RPMI8226 (cell line): ENCODE measurements at regions not wholly inside any gene's neighbourhood (a gene's known extent, or its start where the extent isn't known, plus 50 kb on each side); places are given as distances from the start of the nearest gene placed in this dataset.
"Not testable (repeated sequence)": the region's sequence is repeated elsewhere in the genome, so short reads cannot be mapped to it uniquely, and the experiment has no call there.

ENCODE experiments used
- DNase-seq: peaks from one replicate; pipeline ENCODE4 v3.0.0-alpha.2; 2015

GRCh38 chr18:45322343-45322742, 292.9 kb upstream of the SLC14A2 start:
- no peak for DNase-seq

GRCh38 chr18:45324101-45324494, 291.2 kb upstream of the SLC14A2 start:
- no peak for DNase-seq

GRCh38 chr18:45324495-45325113, 290.7 kb upstream of the SLC14A2 start:
- no peak for DNase-seq

GRCh38 chr18:45325778-45326177, 289.5 kb upstream of the SLC14A2 start:
- no peak for DNase-seq

- no peak for DNase-seq
Observed at GRCh38 chr18:45326505-45326904, 288.8 kb upstream of the SLC14A2 start.

- DNase-seq, result no peak
Observed at GRCh38 chr18:45328296-45328695, 287.0 kb upstream of the SLC14A2 start.

GRCh38 chr18:45328811-45329210, 286.5 kb upstream of the SLC14A2 start:
- DNase-seq, result no peak

- no peak for DNase-seq
Observed at GRCh38 chr18:45329316-45329715, 286.0 kb upstream of the SLC14A2 start.

GRCh38 chr18:45330170-45330594, 285.1 kb upstream of the SLC14A2 start:
- no peak for DNase-seq

- DNase-seq, result no peak
Observed at GRCh38 chr18:45332871-45333270, 282.4 kb upstream of the SLC14A2 start.

- no peak for DNase-seq
Observed at GRCh38 chr18:45334191-45334590, 281.1 kb upstream of the SLC14A2 start.

- DNase-seq, result no peak
Observed at GRCh38 chr18:45335282-45336043, 279.8 kb upstream of the SLC14A2 start.

GRCh38 chr18:45336448-45336847, 278.8 kb upstream of the SLC14A2 start:
- DNase-seq, result no peak

GRCh38 chr18:45337477-45337876, 277.8 kb upstream of the SLC14A2 start:
- no peak for DNase-seq

- no peak for DNase-seq
Observed at GRCh38 chr18:45339810-45340550, 275.3 kb upstream of the SLC14A2 start.

- DNase-seq, result no peak
Observed at GRCh38 chr18:45340884-45341283, 274.4 kb upstream of the SLC14A2 start.

- DNase-seq, result no peak
Observed at GRCh38 chr18:45341454-45341853, 273.8 kb upstream of the SLC14A2 start.

- no peak for DNase-seq
Observed at GRCh38 chr18:45342166-45342565, 273.1 kb upstream of the SLC14A2 start.

- no peak for DNase-seq
Observed at GRCh38 chr18:45342653-45343052, 272.6 kb upstream of the SLC14A2 start.

- DNase-seq, result no peak
Observed at GRCh38 chr18:45343365-45343764, 271.9 kb upstream of the SLC14A2 start.

GRCh38 chr18:45344680-45345079, 270.6 kb upstream of the SLC14A2 start:
- DNase-seq, result not testable (repeated sequence)

GRCh38 chr18:45349019-45349418, 266.3 kb upstream of the SLC14A2 start:
- no peak for DNase-seq

- DNase-seq, result no peak
Observed at GRCh38 chr18:45349467-45349866, 265.8 kb upstream of the SLC14A2 start.
